ENCODE measurements at regions not wholly inside any gene's neighbourhood (a gene's known extent, or its start where the extent isn't known, plus 50 kb on each side); places are given as distances from the start of the nearest gene placed in this dataset.

DNA sequence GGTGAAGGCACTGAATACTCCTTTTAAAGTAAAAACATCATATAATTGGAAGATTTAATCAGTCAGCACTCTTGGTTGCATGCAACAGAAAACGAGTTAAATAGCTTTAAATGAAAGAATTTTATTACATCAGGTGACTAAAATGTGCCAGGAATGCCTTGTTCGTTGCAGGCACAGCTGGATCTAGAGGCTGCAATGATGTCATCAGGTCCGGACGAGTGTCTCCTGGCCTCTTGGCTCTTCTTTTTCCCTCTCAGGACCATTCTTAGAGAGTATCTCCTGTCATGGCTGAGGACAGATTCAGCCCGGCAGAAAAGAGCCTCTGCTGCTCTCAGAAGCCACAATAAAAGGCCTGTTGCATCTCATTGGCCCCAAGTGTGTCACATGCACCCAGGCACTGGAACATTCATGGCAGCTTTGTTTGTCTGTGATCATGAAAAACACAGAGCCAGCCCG is 510.7 kb upstream of the SULF2 start:
- TF ChIP-seq CTCF (IDR thresholded peaks at IDR 0.05; ENCODE audit: low read depth, low read length) (no peak), EZH2phosphoT487 (IDR thresholded peaks at IDR 0.05; ENCODE audit: low read depth) (no peak)
- no peak overlapping the region for H3K9ac ChIP-seq (ENCODE audit: low read length)
- H2AFZ ChIP-seq (ENCODE audit: low read depth, low read length): no peak overlapping the region
- no peaks in the 10 kb centered on the region for H4K20me1 ChIP-seq (ENCODE audit: insufficient read depth, low read length)
- H3K4me1 ChIP-seq (ENCODE audit: low read length): no peaks in the 10 kb centered on the region; the same call in 1 of the 2 replicates
- no peaks in the 10 kb centered on the region for H3K36me3 ChIP-seq (replicated peaks; ENCODE audit: low read depth, low read length)
- no peaks in the 10 kb centered on the region for H3K9me3 ChIP-seq (ENCODE audit: insufficient read depth, low read length)
- no peak overlapping the region for H3K27ac ChIP-seq (ENCODE audit: low read length)
- H3K4me3 ChIP-seq (ENCODE audit: low read length): no peak overlapping the region
- no peak overlapping the region for H3K4me2 ChIP-seq (ENCODE audit: low read length)
- H3K79me2 ChIP-seq (ENCODE audit: low read length): no peaks in the 10 kb centered on the region
- H3K27me3 ChIP-seq (ENCODE audit: low read depth, low read length): peaks cover 28% of the 10 kb centered on the region

DNA sequence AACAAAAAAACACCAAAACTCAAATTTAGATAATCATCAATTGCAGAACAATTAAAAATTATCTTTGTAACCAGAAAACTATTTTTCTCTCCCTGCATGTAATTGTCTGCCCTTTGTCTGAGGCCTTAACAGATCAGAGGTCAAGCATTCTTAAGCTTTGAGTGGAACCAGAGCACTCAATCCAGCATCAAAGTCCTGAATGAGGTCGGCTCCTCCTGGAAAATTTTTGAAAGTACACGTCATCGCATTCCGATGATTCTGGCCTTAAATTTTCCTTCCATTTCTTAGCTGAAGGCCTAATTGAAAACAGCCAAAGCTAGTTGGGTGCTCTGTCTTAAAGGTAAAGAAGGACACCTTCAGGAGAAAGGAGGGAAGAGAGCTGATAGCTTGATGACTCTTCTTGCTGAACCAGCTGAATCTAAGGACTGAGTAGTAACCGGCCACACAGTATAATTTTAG is 510.2 kb upstream of the SULF2 start:
- Histone ChIP-seq H3K27me3 (ENCODE audit: low read depth, low read length) (peaks cover 28% of the 10 kb centered on the region), H3K9me3 (ENCODE audit: insufficient read depth, low read length) (no peaks in the 10 kb centered on the region), H3K27ac (ENCODE audit: low read length) (no peak overlapping the region), H3K79me2 (ENCODE audit: low read length) (no peaks in the 10 kb centered on the region), H3K4me3 (ENCODE audit: low read length) (no peak overlapping the region), H2AFZ (ENCODE audit: low read depth, low read length) (no peak overlapping the region), H3K9ac (ENCODE audit: low read length) (no peak overlapping the region), H3K4me1 (ENCODE audit: low read length) (no peaks in the 10 kb centered on the region; the same call in 1 of the 2 replicates), H4K20me1 (ENCODE audit: insufficient read depth, low read length) (no peaks in the 10 kb centered on the region), H3K36me3 (replicated peaks; ENCODE audit: low read depth, low read length) (no peaks in the 10 kb centered on the region), H3K4me2 (ENCODE audit: low read length) (no peak overlapping the region)
- TF ChIP-seq CTCF (IDR thresholded peaks at IDR 0.05; ENCODE audit: low read depth, low read length) (peak; percentile 38), EZH2phosphoT487 (IDR thresholded peaks at IDR 0.05; ENCODE audit: low read depth) (no peak)

- H3K9ac ChIP-seq (ENCODE audit: low read length): no peak overlapping the region
- H3K27me3 ChIP-seq (ENCODE audit: low read depth, low read length): peaks cover 30% of the 10 kb centered on the region
- H3K79me2 ChIP-seq (ENCODE audit: low read length): no peaks in the 10 kb centered on the region
- no peak overlapping the region for H3K27ac ChIP-seq (ENCODE audit: low read length)
- no peaks in the 10 kb centered on the region for H3K9me3 ChIP-seq (ENCODE audit: insufficient read depth, low read length)
- no peaks in the 10 kb centered on the region for H3K36me3 ChIP-seq (replicated peaks; ENCODE audit: low read depth, low read length)
- no peak overlapping the region for H3K4me2 ChIP-seq (ENCODE audit: low read length)
- H4K20me1 ChIP-seq (ENCODE audit: insufficient read depth, low read length): no peaks in the 10 kb centered on the region
- no peak overlapping the region for H2AFZ ChIP-seq (ENCODE audit: low read depth, low read length)
- H3K4me1 ChIP-seq (ENCODE audit: low read length): no peaks in the 10 kb centered on the region; the same call in 1 of the 2 replicates
- H3K4me3 ChIP-seq (ENCODE audit: low read length): no peak overlapping the region
- TF ChIP-seq CTCF (IDR thresholded peaks at IDR 0.05; ENCODE audit: low read depth, low read length) (no peak), EZH2phosphoT487 (IDR thresholded peaks at IDR 0.05; ENCODE audit: low read depth) (no peak)
Observed at GRCh38 chr20:48294942-48295341, 509.7 kb upstream of the SULF2 start.

DNA sequence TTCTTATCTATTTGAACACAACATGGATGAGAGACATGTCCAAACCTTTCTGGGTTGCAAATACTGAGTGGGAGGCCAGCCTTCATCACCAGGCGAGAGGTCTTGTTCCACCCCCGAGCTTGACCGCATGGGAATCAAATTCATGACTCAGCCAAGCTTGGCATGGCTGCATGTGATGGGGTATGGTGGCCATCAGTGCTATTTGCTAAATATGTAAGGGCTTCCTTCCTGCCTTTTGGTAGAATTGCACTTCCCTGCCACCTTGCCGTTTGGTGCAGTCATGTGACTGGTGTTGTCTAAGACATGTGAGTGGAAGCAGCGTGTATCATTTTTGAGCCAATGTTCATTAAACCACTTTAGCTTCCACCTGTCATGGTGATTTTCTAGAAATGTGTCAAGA is 508.9 kb upstream of the SULF2 start:
- Histone ChIP-seq H3K36me3 (replicated peaks; ENCODE audit: low read depth, low read length) (no peaks in the 10 kb centered on the region), H3K9ac (ENCODE audit: low read length) (no peak overlapping the region), H2AFZ (ENCODE audit: low read depth, low read length) (peak overlapping the region; percentile 64; the same call in 1 of the 2 replicates), H3K9me3 (ENCODE audit: insufficient read depth, low read length) (no peaks in the 10 kb centered on the region), H3K4me3 (ENCODE audit: low read length) (no peak overlapping the region), H3K4me1 (ENCODE audit: low read length) (no peaks in the 10 kb centered on the region; the same call in 1 of the 2 replicates), H3K4me2 (ENCODE audit: low read length) (no peak overlapping the region), H3K27ac (ENCODE audit: low read length) (no peak overlapping the region), H4K20me1 (ENCODE audit: insufficient read depth, low read length) (no peaks in the 10 kb centered on the region), H3K79me2 (ENCODE audit: low read length) (no peaks in the 10 kb centered on the region), H3K27me3 (ENCODE audit: low read depth, low read length) (peaks cover 37% of the 10 kb centered on the region)
- TF ChIP-seq CTCF (IDR thresholded peaks at IDR 0.05; ENCODE audit: low read depth, low read length): no peak
- TF ChIP-seq EZH2phosphoT487 (IDR thresholded peaks at IDR 0.05; ENCODE audit: low read depth): no peak
